OCI-LY7 (cell line): ENCODE measurements at regions not wholly inside any gene's neighbourhood (a gene's known extent, or its start where the extent isn't known, plus 50 kb on each side); places are given as distances from the start of the nearest gene placed in this dataset.

ENCODE experiments used
- BruUV-seq: library from RNA; stranded (reverse); fragments of 400-500 nt; replicated peaks from 2 replicates; lab custom pipeline; 2021; lab: Mats Ljungman, UMichigan
- CTCF ChIA-PET: fragments of 300-600 bp; sonication (Branson Sonifier 250); formaldehyde crosslinking; loops from one replicate; lab custom pipeline; 2022; ENCODE audit warnings: antibody characterized with exemption; ENCODE audit not compliant: unreplicated experiment; lab: Charles Lee
- POLR2A ChIA-PET: fragments of 300-600 bp; sonication (Branson Sonifier 250); formaldehyde crosslinking; loops from one replicate; lab custom pipeline; 2022; ENCODE audit warnings: antibody characterized with exemption; lab: Charles Lee
- DNase-seq: peaks from one replicate; pipeline ENCODE4 v3.0.0-alpha.2; 2015; ENCODE audit warnings: low spot score
- H2AFZ ChIP-seq: fragments of 200-600 bp; sonication (generic), shearing (Covaris generic); 2 replicates; pipeline ENCODE4 v1.6.1; 2014; ENCODE audit warnings: mild to moderate bottlenecking, antibody characterized with exemption, low read length, moderate library complexity
- H3K27ac ChIP-seq: fragments of 200-600 bp; sonication (generic); 2 replicates; pipeline ENCODE4 v1.5.1; 2014; ENCODE audit warnings: mixed run types, low read depth, mild to moderate bottlenecking, moderate library complexity, low read length, inconsistent platforms; ENCODE audit not compliant: poor library complexity, severe bottlenecking
- H3K36me3 ChIP-seq: fragments of 200-600 bp; sonication (generic); 2 replicates; pipeline ENCODE4 v1.6.1; 2014; ENCODE audit warnings: mild to moderate bottlenecking, antibody characterized with exemption, low read length, moderate library complexity, mixed read lengths; ENCODE audit not compliant: insufficient read depth
- H3K4me1 ChIP-seq: fragments of 200-600 bp; sonication (generic); 2 replicates; pipeline ENCODE4 v1.5.1; 2014; ENCODE audit warnings: mild to moderate bottlenecking, low read length; ENCODE audit not compliant: insufficient read depth, poor library complexity, severe bottlenecking
- H3K4me2 ChIP-seq: fragments of 200-600 bp; sonication (generic); 2 replicates; pipeline ENCODE4 v1.6.1; 2014; ENCODE audit warnings: mild to moderate bottlenecking, low read length
- H3K4me3 ChIP-seq: fragments of 200-600 bp; sonication (generic); 2 replicates; pipeline ENCODE4 v1.5.1; 2014; ENCODE audit warnings: mild to moderate bottlenecking, low read depth, low read length; ENCODE audit not compliant: poor library complexity, severe bottlenecking
- H3K79me2 ChIP-seq: fragments of 200-600 bp; sonication (generic); 2 replicates; pipeline ENCODE4 v1.6.1; 2016; ENCODE audit warnings: low read depth, mild to moderate bottlenecking, low read length, moderate library complexity, mixed read lengths; ENCODE audit not compliant: insufficient read depth
- H3K9me2 ChIP-seq: fragments of 200-600 bp; sonication (generic); 2 replicates; pipeline ENCODE4 v1.6.1; 2016; ENCODE audit warnings: mild to moderate bottlenecking, low read length, mixed read lengths; ENCODE audit not compliant: insufficient read depth
- H3K9me3 ChIP-seq: fragments of 200-600 bp; sonication (generic); 2 replicates; pipeline ENCODE4 v1.6.1; 2014; ENCODE audit warnings: mild to moderate bottlenecking, mixed run types, low read length, mixed read lengths
- H4K20me1 ChIP-seq: fragments of 200-600 bp; sonication (generic); 2 replicates; pipeline ENCODE4 v1.6.1; 2014; ENCODE audit warnings: mild to moderate bottlenecking, antibody characterized with exemption, low read length, moderate library complexity, mixed read lengths; ENCODE audit not compliant: insufficient read depth
- CTCF ChIP-seq: fragments of 200-600 bp; sonication (generic); conservative IDR thresholded peaks from 2 replicates; pipeline ENCODE4 v1.5.1; 2014; ENCODE audit warnings: mild to moderate bottlenecking, antibody characterized with exemption, low read length, moderate library complexity, mixed read lengths
- EZH2phosphoT487 ChIP-seq: fragments of 200-600 bp; sonication (generic); IDR thresholded peaks from 2 replicates; pipeline ENCODE4 v1.6.1; 2018; ENCODE audit warnings: low read depth, borderline replicate concordance, mild to moderate bottlenecking, mixed run types, antibody characterized with exemption, low read length, moderate library complexity, mixed read lengths
- intact Hi-C: fragments of 100-400 bp; cut with micrococcal nuclease; formaldehyde crosslinking; loops from one replicate; pipeline ENCODE4 v1.10.0; 2022; ENCODE audit not compliant: unreplicated experiment

GRCh38 chr19:28920269-28921066 is 292.5 kb downstream of the UQCRFS1 start:
- TF ChIP-seq CTCF (no peak), EZH2phosphoT487 (no peak)
- ChIA-PET POLR2A (interaction anchor here (1.1 kb wide), 1 partner anchor 24 kb away, joined by 3 read pairs; no protein-coding TSS in a partner anchor), CTCF (no interaction called here)
- Histone ChIP-seq H3K4me3 (no peak overlapping the region), H3K4me1 (no peaks in the 10 kb centered on the region), H3K27ac (no peak overlapping the region), H3K9me2 (no peaks in the 10 kb centered on the region), H4K20me1 (no peaks in the 10 kb centered on the region), H3K9me3 (no peaks in the 10 kb centered on the region), H2AFZ (no peak overlapping the region), H3K36me3 (no peaks in the 10 kb centered on the region), H3K79me2 (no peaks in the 10 kb centered on the region), H3K4me2 (no peak overlapping the region)
- BruUV-seq = no TSS peak
- intact Hi-C loops = no loop called here
- no peak for DNase-seq

- TF ChIP-seq CTCF = no peak
- no peak for TF ChIP-seq EZH2phosphoT487
- no peak overlapping the region for H3K27ac ChIP-seq
- no TSS peak for BruUV-seq
- H3K4me1 ChIP-seq = no peaks in the 10 kb centered on the region
- H3K9me2 ChIP-seq = no peaks in the 10 kb centered on the region
- DNase-seq = no peak
- ChIA-PET POLR2A (no interaction called here), CTCF (no interaction called here)
- no peak overlapping the region for H3K4me2 ChIP-seq
- no peaks in the 10 kb centered on the region for H3K9me3 ChIP-seq
- intact Hi-C loops = no loop called here
- H3K36me3 ChIP-seq = no peaks in the 10 kb centered on the region
- H3K79me2 ChIP-seq = no peaks in the 10 kb centered on the region
- no peak overlapping the region for H2AFZ ChIP-seq
- no peak overlapping the region for H3K4me3 ChIP-seq
- H4K20me1 ChIP-seq = no peaks in the 10 kb centered on the region
Measured at GRCh38 chr19:28917621-28918020, 295.3 kb downstream of the UQCRFS1 start.
